IMR-90 (cell line): ENCODE measurements at regions not wholly inside any gene's neighbourhood (a gene's known extent, or its start where the extent isn't known, plus 50 kb on each side); places are given as distances from the start of the nearest gene placed in this dataset.
"Not testable (repeated sequence)": the region's sequence is repeated elsewhere in the genome, so short reads cannot be mapped to it uniquely, and the experiment has no call there.

Experiments used
- ATAC-seq: fragments of 200-7000 bp; cut with Tn5 transposase; 2 replicates; pipeline ENCODE4 v1.9.1; 2020; ENCODE audit warnings: low read depth, mild to moderate bottlenecking, moderate library complexity
- BruUV-seq: library from RNA; stranded (reverse); fragments of 400-500 nt; replicated peaks from 2 replicates; lab custom pipeline; 2021; lab: Mats Ljungman, UMichigan
- CTCF ChIA-PET: fragments of 300-600 bp; formaldehyde crosslinking; extraction: SDS; loops from one replicate; lab custom pipeline; 2021; ENCODE audit warnings: antibody characterized with exemption; lab: Yijun Ruan, JAX
- POLR2A ChIA-PET: fragments of 300-600 bp; sonication (Branson Sonifier 250); formaldehyde crosslinking; loops from one replicate; lab custom pipeline; 2022; ENCODE audit warnings: antibody characterized with exemption; ENCODE audit not compliant: unreplicated experiment; lab: Charles Lee
- DNase-seq: peaks from one replicate; pipeline ENCODE4 v3.0.0; 2013
- H2AFZ ChIP-seq: replicated peaks from 2 replicates; pipeline ENCODE3; 2013; ENCODE audit warnings: low read length, mild to moderate bottlenecking; ENCODE audit not compliant: poor library complexity
- H2AK5ac ChIP-seq: 2 replicates; pipeline ENCODE4 v1.6.1; 2013; ENCODE audit warnings: low read depth, low read length, inconsistent platforms
- H2AK9ac ChIP-seq: replicated peaks from 2 replicates; pipeline ENCODE3; 2013; ENCODE audit warnings: mild to moderate bottlenecking, low read depth, low read length, moderate library complexity; ENCODE audit not compliant: poor library complexity
- H2BK120ac ChIP-seq: 2 replicates; pipeline ENCODE4 v1.6.1; 2013; ENCODE audit warnings: low read depth, low read length, inconsistent platforms
- H2BK15ac ChIP-seq: 3 replicates; pipeline ENCODE4 v1.6.1; 2013; ENCODE audit warnings: low read depth, low read length, inconsistent platforms
- H2BK20ac ChIP-seq: 2 replicates; pipeline ENCODE4 v1.6.1; 2013; ENCODE audit warnings: low read depth, mild to moderate bottlenecking, inconsistent platforms, low read length, moderate library complexity
- H2BK5ac ChIP-seq: 2 replicates; pipeline ENCODE4 v1.6.1; 2013; ENCODE audit warnings: mild to moderate bottlenecking, low read depth, low read length, inconsistent platforms; ENCODE audit not compliant: poor library complexity, severe bottlenecking
- H3K14ac ChIP-seq: replicated peaks from 2 replicates; pipeline ENCODE4 v1.6.1; 2013; ENCODE audit warnings: low read depth, low read length, inconsistent platforms
- H3K18ac ChIP-seq: 2 replicates; pipeline ENCODE4 v1.6.1; 2013; ENCODE audit warnings: low read depth, low read length, control low read depth
- H3K23ac ChIP-seq: 2 replicates; pipeline ENCODE4 v1.6.1; 2013; ENCODE audit warnings: low read depth, low read length, inconsistent platforms
- H3K27ac ChIP-seq: 2 replicates; pipeline ENCODE4 v1.5.1; 2013; ENCODE audit warnings: mild to moderate bottlenecking, control low read depth, low read length; ENCODE audit not compliant: insufficient read depth
- H3K27me3 ChIP-seq: 2 replicates; pipeline ENCODE4 v1.6.1; 2013; ENCODE audit warnings: low read length; ENCODE audit not compliant: control insufficient read depth, insufficient read depth
- H3K36me3 ChIP-seq: 2 replicates; pipeline ENCODE4 v1.6.1; 2013; ENCODE audit warnings: low read length, mixed read lengths; ENCODE audit not compliant: control insufficient read depth, insufficient read depth
- H3K4ac ChIP-seq: 2 replicates; pipeline ENCODE4 v1.6.1; 2013; ENCODE audit warnings: low read depth, low read length, inconsistent platforms
- H3K4me1 ChIP-seq: 2 replicates; pipeline ENCODE4 v1.6.1; 2013; ENCODE audit warnings: low read length, mixed read lengths; ENCODE audit not compliant: control insufficient read depth, insufficient read depth
- H3K4me2 ChIP-seq: 2 replicates; pipeline ENCODE4 v1.6.1; 2013; ENCODE audit warnings: low read depth, mild to moderate bottlenecking, control low read depth, low read length, moderate library complexity
- H3K4me3 ChIP-seq: 2 replicates; pipeline ENCODE4 v1.5.1; 2013; ENCODE audit warnings: low read depth, mild to moderate bottlenecking, control low read depth, low read length, moderate library complexity; ENCODE audit not compliant: insufficient read depth
- H3K56ac ChIP-seq: 2 replicates; pipeline ENCODE4 v1.6.1; 2013; ENCODE audit warnings: low read length, inconsistent platforms; ENCODE audit not compliant: insufficient read depth; ENCODE audit errors: extremely low read depth
- H3K79me1 ChIP-seq, 2 experiments: 2 replicates each; pipeline ENCODE4 v1.6.1; 2013; ENCODE audit warnings: low read length in 2 of 2, inconsistent platforms in 1 of 2, low read depth in 1 of 2
- H3K9ac ChIP-seq: 2 replicates; pipeline ENCODE4 v1.6.1; 2013; ENCODE audit warnings: low read depth, low read length, control low read depth
- H3K9me1 ChIP-seq: 2 replicates; pipeline ENCODE4 v1.6.1; 2013; ENCODE audit warnings: low read length, inconsistent platforms; ENCODE audit not compliant: insufficient read depth
- H3K9me3 ChIP-seq: 2 replicates; pipeline ENCODE4 v1.6.1; 2013; ENCODE audit warnings: low read length; ENCODE audit not compliant: control insufficient read depth, insufficient read depth
- H4K20me1 ChIP-seq: 2 replicates; pipeline ENCODE4 v1.6.1; 2013; ENCODE audit warnings: low read length, inconsistent platforms; ENCODE audit not compliant: insufficient read depth
- H4K5ac ChIP-seq: 2 replicates; pipeline ENCODE4 v1.6.1; 2013; ENCODE audit warnings: mild to moderate bottlenecking, low read depth, low read length, control low read depth
- H4K8ac ChIP-seq, 2 experiments: 2 replicates each; pipeline ENCODE4 v1.6.1; 2013; ENCODE audit warnings: low read depth in 2 of 2, low read length in 2 of 2, control low read depth in 1 of 2, inconsistent platforms in 1 of 2
- H4K91ac ChIP-seq: 2 replicates; pipeline ENCODE4 v1.6.1; 2013; ENCODE audit warnings: low read depth, low read length, inconsistent platforms; ENCODE audit not compliant: insufficient read depth
- WGBS, 2 experiments: methylation state at CpG; one replicate each; pipeline versions ENCODE4 v1.1.5 to v1.1.7; 2013; ENCODE audit warnings: missing lambda C conversion rate in 2 of 2; ENCODE audit not compliant: insufficient read length in 1 of 2; ENCODE audit errors: extremely low coverage in 2 of 2; 5-methylcytosine and 5-hydroxymethylcytosine counted together
- dilution Hi-C: fragments of 300-500 bp; cut with HindIII; formaldehyde crosslinking; loops from one replicate; pipeline ENCODE4 v1.14.3; 2018; ENCODE audit warnings: low sequenced_read_pairs; ENCODE audit not compliant: unreplicated experiment
- in situ Hi-C: fragments of 300-500 bp; cut with MboI; formaldehyde crosslinking; loops from 3 replicates; pipeline ENCODE4 v1.14.3; 2019; ENCODE audit warnings: low sequenced_read_pairs, inconsistent platforms, mixed read lengths
- intact Hi-C: fragments of 100-400 bp; cut with micrococcal nuclease; formaldehyde crosslinking; loops from 2 replicates; pipeline ENCODE4 v1.10.0; 2022

DNA sequence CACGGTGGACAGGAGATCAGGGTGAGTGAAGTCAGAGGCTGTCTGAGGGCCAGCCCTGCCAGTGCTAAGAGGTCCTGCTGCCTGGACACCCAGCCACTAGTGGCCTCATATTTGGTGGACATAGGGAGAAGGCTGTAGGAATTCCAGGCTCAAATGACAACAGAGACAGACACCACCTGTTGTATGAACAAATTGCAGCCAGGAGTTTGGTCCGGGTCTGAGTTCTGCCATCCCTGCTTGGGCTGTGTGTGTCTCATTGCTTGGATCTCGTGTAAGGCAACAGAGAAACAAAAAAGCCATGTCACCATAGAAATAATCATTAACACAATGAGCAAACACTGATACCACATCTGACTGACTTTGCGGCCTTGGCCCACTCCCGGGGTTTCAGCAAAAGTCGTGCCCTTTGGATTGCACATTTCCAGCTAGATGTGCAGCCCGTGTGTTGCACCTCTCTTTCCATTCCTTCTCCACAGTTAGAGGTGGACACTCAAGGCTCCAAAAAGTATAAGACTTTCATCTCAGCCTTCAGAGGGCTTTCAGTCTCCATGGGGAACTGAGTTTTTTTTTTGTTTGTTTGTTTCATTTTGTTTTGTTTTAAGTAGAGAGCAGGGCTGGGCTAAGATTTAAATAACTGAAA is 211.2 kb downstream of the RTP5 start:
- H2BK20ac ChIP-seq, ATAC-seq, H4K8ac ChIP-seq, H3K18ac ChIP-seq, dilution Hi-C loops, H4K20me1 ChIP-seq, H3K23ac ChIP-seq, BruUV-seq, H3K36me3 ChIP-seq, H2AK9ac ChIP-seq, H2BK5ac ChIP-seq, H3K4ac ChIP-seq, H3K79me1 ChIP-seq, CTCF ChIA-PET, intact Hi-C loops, H3K56ac ChIP-seq, H3K4me1 ChIP-seq, H4K5ac ChIP-seq, H3K9ac ChIP-seq, H2BK120ac ChIP-seq, H3K4me3 ChIP-seq, H4K91ac ChIP-seq, H2AFZ ChIP-seq, H3K9me3 ChIP-seq, H3K9me1 ChIP-seq, POLR2A ChIA-PET, H3K14ac ChIP-seq, in situ Hi-C loops, H2AK5ac ChIP-seq, H2BK15ac ChIP-seq, H3K27ac ChIP-seq, DNase-seq, H3K27me3 ChIP-seq, H3K4me2 ChIP-seq: not testable (repeated sequence)
- no CpG with 5 or more reads among the region's 7 CpGs for whole genome bisulfite sequencing, 2 experiments

DNA sequence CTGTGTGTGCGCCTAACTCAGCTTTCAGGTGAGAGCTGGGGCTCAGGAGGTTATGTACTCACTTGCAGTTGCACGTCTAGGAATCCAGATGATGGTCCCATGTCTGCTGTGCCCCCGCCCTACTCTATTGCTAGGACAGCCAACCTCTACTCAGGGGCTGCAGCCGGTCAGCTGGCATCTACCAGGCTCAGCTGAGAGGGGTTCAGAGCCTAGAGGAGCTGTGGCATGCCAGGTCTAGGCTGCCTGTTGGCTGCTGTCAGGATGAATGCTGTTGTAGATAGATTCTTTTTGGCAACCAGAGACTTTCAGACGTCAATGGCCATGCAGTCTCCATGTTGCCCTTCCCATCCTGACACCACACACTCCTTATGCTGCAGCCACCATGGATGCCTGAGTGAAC is 214.5 kb downstream of the RTP5 start:
- in situ Hi-C loops, H4K91ac ChIP-seq, H3K36me3 ChIP-seq, ATAC-seq, H3K79me1 ChIP-seq, H2BK15ac ChIP-seq, H3K18ac ChIP-seq, H2AK5ac ChIP-seq, dilution Hi-C loops, H3K27ac ChIP-seq, intact Hi-C loops, BruUV-seq, H2BK20ac ChIP-seq, POLR2A ChIA-PET, H3K14ac ChIP-seq, H3K27me3 ChIP-seq, H4K5ac ChIP-seq, H2AK9ac ChIP-seq, H3K4me1 ChIP-seq, H2BK5ac ChIP-seq, H3K56ac ChIP-seq, H3K9ac ChIP-seq, DNase-seq, H2AFZ ChIP-seq, CTCF ChIA-PET, H3K9me3 ChIP-seq, H3K4me3 ChIP-seq, H2BK120ac ChIP-seq, H4K8ac ChIP-seq, H4K20me1 ChIP-seq, H3K4me2 ChIP-seq, H3K4ac ChIP-seq, H3K9me1 ChIP-seq, H3K23ac ChIP-seq: not testable (repeated sequence)
- WGBS, 2 experiments = no CpG with 5 or more reads among the region's 5 CpGs
